ENCODE measurements at regions not wholly inside any gene's neighbourhood (a gene's known extent, or its start where the extent isn't known, plus 50 kb on each side); places are given as distances from the start of the nearest gene placed in this dataset.
"Not testable (repeated sequence)": the region's sequence is repeated elsewhere in the genome, so short reads cannot be mapped to it uniquely, and the experiment has no call there.

DNA sequence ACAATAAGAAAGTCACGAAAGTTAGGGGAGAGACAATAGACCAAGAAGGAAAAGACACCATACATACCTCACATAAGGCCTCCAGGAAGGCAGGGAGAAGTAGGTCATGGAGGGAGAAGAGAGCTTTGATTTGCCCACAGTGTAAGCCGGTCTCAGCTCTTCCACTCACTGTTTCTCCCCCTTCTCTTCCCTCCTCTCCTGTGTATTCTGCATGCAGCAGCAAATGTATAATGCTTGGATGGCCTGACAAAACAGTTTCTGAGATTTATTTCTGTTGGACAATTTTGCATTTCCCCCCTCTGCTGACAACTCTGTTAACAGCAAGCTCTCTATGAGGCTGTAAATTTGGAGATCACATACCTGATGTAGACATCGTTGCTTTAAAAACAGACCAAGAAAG, 318.9 kb downstream of the OMA1 start:
- TF ChIP-seq, protein P1, sequence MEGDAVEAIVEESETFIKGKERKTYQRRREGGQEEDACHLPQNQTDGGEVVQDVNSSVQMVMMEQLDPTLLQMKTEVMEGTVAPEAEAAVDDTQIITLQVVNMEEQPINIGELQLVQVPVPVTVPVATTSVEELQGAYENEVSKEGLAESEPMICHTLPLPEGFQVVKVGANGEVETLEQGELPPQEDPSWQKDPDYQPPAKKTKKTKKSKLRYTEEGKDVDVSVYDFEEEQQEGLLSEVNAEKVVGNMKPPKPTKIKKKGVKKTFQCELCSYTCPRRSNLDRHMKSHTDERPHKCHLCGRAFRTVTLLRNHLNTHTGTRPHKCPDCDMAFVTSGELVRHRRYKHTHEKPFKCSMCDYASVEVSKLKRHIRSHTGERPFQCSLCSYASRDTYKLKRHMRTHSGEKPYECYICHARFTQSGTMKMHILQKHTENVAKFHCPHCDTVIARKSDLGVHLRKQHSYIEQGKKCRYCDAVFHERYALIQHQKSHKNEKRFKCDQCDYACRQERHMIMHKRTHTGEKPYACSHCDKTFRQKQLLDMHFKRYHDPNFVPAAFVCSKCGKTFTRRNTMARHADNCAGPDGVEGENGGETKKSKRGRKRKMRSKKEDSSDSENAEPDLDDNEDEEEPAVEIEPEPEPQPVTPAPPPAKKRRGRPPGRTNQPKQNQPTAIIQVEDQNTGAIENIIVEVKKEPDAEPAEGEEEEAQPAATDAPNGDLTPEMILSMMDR (IDR thresholded peaks at IDR 0.05) = no peak
- H3K27ac ChIP-seq = no peak overlapping the region

DNA sequence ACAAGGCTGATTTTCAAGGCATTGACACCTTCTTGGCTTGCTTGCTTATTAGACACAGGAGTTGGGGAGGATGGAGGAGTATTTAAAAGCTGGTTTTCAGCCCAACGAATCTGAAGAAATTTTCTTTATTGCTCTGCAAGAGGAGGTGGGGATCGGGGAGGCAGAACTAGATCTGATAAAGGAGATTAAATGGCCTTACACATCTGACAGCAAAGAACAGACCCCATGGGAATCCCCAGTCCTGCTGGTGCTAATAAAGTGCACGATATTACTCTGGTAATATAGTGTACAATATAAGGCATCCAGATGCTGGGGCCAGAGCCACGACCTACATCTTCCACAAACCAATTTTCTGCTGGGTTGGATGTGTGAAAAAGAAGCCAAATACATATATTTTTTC, 323.0 kb downstream of the OMA1 start:
- TF ChIP-seq, protein P1 (IDR thresholded peaks at IDR 0.05) = no peak
- TF ChIP-seq ZFX (IDR thresholded peaks at IDR 0.05; ENCODE audit: borderline replicate concordance) = no peak
- no peak overlapping the region for H3K27ac ChIP-seq

DNA sequence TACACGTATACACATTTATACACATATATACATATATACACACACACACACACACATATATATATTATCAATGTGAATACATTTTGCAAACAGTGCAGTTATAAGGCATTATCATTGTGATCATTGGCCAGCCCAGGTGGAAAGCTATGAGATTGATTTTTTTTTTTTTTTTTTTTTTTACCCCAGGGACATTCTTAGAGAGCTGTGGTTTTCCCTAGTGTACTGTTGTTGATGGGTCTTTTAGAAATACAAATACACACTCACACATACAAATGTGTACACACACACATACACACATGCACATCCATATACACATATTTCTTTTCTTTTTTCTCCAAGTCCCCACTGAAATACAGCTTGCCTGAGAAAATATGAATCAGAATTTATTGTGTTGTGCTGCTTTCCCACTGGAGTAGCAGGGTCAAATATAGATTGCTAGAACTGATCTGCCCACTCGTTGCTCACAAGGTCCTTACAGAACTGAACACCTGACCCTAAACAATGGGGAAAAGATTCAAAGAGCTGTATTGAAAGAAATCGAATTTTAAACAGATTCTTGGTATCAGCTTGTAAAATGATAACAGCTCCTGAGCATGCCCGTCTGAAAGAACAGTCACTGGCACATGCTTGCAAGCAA, 325.6 kb downstream of the OMA1 start:
- H3K27ac ChIP-seq = no peak overlapping the region
- no peak for TF ChIP-seq ZFX (IDR thresholded peaks at IDR 0.05; ENCODE audit: borderline replicate concordance)
- TF ChIP-seq, protein P1 (IDR thresholded peaks at IDR 0.05) = no peak

DNA sequence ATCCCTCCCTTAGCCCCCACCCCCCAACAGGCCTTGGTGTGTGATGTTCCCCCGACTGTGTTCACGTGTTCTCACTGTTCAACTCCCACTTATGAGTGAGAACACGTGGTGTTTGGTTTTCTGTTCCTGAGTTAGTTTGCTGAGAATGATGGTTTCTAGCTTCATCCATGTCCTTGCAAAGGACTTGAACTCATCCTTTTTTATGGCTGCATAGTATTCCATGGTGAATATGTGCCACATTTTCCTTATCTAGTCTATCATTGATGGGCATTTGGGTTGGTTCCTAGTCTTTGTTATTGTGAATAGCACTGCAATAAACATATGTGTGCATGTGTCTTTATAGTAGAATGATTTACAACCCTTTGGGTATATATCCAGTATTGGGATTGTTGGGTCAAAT, 330.4 kb downstream of the OMA1 start:
- not testable (repeated sequence) for H3K27ac ChIP-seq

DNA sequence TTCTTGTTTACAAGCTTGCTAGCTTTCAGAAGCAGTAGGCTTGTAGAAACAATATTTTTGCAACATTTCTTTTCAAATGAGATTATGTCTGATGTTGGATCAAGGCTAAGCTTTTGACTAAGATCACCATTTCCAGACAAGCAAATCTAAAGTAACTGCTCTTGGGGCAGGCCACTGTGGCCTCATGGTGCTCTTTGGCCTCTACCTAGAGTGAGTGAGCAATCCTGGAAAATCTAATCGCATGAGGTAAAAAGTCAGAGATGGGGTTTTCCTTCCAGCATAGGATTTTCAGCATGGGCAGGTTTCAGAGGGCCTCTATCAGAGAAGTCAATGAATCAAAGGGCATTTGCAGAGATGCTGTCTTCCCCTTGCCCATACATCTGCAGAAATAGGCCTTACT, 331.9 kb downstream of the OMA1 start:
- TF ChIP-seq, protein P1 (IDR thresholded peaks at IDR 0.05) = no peak
- no peak for TF ChIP-seq ZFX (IDR thresholded peaks at IDR 0.05; ENCODE audit: borderline replicate concordance)
- H3K27ac ChIP-seq = no peak overlapping the region

DNA sequence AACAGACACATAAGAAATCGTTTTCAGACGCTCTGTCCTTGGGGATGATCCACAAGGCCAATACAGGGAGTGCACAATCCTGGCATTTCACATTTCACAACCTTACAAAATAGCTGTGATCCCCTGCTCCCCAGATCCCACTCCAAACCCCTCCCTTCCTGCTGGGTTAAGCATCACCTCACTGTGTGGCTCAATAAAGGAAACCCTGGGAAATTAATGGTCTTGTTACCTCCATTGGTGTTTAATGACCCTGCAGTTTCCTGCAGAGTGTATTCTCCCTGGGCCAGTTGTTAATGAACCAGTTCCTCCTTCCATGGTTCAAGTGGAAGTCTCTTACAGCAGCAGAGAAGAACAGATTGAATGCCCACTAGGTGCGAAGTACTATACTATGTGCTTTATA, 334.7 kb downstream of the OMA1 start:
- TF ChIP-seq, protein P1 (IDR thresholded peaks at IDR 0.05) = no peak
- no peak for TF ChIP-seq ZFX (IDR thresholded peaks at IDR 0.05; ENCODE audit: borderline replicate concordance)

DNA sequence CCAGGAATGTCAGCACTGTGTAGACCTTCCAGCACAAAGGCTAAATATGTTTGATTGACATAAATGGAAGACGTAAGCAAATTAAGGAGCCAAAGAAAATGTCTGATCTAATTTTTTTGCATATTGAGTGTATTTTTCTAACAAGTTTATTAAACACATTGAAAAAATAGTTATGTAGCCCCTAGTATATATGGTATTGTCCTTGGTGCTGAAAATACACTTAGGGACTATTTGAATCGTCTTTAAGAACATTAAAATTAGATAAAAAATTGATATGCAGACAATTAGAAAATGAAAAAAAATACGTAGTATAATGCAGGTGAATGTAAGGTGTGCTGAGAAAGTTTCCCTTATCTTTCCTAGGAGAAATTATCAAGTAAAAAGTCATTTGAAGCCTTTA, 337.0 kb downstream of the OMA1 start:
- H3K27ac ChIP-seq = no peak overlapping the region
- TF ChIP-seq, protein P1 (IDR thresholded peaks at IDR 0.05) = no peak
- no peak for TF ChIP-seq ZFX (IDR thresholded peaks at IDR 0.05; ENCODE audit: borderline replicate concordance)

More for the DNA sequence above, 334.7 kb downstream of the OMA1 start:
- no peak overlapping the region for H3K27ac ChIP-seq

DNA sequence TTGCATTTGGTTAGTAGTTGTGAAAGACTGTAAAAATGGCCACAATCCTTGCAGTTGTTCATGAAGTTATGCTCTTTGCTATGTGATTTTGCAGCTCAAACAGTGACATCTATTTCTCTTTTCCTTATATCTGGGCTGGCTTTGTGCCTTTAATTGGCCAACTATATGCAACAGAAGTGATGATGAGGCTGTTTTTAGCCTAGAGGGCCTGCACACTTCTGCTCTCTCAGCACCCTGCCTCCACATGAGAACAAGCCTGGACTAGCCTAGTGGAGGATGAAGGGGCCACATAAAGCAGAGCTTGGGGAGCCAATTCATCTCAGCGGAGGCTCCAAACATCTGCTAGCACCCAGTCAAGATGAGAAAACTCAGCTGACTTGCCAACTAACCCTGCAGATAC, 339.8 kb downstream of the OMA1 start:
- no peak overlapping the region for H3K27ac ChIP-seq
- TF ChIP-seq, protein P1 (IDR thresholded peaks at IDR 0.05) = no peak
- TF ChIP-seq ZFX (IDR thresholded peaks at IDR 0.05; ENCODE audit: borderline replicate concordance) = no peak

Data from 22Rv1 (cell line).